ENCODE measurements at regions not wholly inside any gene's neighbourhood (a gene's known extent, or its start where the extent isn't known, plus 50 kb on each side); places are given as distances from the start of the nearest gene placed in this dataset.

DNA sequence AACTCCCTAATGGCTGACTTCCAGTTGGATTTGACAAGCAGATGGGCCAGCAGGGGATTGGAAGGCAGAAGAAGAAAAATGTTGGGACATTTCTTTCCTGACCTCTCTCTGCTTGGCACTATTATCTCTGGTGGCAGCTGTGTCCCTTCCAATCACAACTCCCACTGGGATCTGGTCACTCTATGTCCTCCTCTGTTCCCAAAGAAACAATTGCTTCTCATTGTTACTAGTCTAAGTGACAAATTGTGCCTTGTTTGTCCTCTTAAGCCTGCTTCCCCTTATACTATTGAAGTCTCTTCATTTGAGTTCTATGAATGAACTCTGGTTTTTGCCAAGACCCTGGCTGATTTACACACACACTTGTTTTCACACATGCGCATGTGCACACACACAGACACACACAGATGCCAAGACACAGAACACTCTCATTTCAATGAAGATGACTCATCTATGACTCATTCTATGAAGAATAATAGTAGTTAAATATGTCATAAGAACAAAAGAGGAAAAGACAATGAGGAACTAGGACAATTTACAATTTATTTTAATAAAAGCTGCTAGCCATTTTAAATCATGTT, 83.0 kb upstream of the FAR2 start:
- no peak for DNase-seq

DNA sequence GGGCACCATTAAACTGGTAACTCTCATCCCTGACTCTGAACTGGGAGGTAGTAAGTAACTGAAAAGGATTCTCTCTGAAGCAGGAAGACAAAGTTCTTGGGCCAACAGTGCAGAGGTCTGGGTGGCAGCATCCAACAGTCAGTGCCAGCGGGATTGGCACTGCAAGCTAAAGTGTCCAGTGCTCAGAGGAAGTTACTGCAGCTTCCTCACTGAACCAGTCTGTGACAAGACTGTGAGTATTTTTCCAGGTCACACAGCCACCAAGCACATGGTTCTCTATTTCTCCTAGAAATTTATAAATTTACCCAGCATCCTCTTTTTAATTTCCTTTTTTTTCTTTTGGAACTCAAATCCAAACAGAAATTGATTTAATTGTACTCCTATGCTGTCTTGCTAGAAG, 81.6 kb upstream of the FAR2 start:
- DNase-seq, result no peak

DNA sequence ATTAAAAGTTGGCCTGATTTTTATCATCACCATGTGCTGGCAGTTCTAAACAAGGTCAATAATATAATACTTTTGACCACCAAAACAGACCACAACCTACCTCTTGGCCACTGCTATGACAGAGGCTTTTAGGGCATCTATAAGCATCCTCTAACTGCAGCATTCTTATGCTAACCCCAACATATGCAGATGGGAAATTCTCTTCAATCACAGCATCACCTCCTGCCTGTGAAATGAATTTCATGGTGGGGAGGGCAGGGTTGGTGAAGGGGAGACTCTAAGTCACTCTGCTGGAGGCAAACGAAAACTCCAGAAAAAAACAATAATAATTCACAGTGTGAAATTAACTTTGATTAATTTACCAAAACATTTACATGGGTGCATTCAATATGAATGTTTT, 78.8 kb upstream of the FAR2 start:
- DNase-seq, result no peak

GRCh38 chr12:29071099-29071498, 78.0 kb upstream of the FAR2 start:
- no peak for DNase-seq

- DNase-seq, result no peak
Observed at GRCh38 chr12:29072631-29073030, 76.4 kb upstream of the FAR2 start.

DNA sequence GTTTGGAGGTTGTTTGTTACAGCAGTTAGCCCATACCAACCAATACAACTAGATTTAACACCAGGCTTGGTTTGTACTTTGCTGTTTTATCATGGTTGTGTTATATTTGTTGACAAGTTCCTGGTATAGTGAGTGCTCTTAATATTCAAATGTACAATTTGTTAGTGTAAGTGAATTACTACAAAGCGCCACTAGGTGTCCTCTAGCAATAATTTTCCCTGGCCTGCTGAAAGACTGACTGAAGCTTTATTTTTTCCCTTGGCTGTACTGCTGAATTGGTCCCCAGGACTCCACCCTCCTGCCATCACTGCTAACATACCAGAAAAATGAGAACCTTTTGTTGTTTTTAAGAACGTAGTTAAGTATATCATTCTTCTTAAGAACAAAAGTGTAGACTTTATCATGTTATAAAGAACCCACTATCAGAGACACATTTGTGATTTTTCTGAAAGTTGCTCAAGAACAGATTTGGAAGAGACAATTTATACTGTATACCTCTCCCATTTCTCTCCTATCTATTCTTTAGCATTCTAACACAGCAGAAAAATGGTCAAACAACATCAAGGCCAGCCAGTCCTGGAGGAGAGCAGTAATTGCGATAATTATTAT, 75.3 kb upstream of the FAR2 start:
- DNase-seq, result peak; percentile 48

GRCh38 chr12:29081101-29081500, 68.0 kb upstream of the FAR2 start:
- DNase-seq, result no peak

GRCh38 chr12:29082522-29082921, 66.6 kb upstream of the FAR2 start:
- DNase-seq, result no peak

- DNase-seq, result no peak
Observed at GRCh38 chr12:29086325-29087271, 62.5 kb upstream of the FAR2 start.

GRCh38 chr12:29088611-29089219, 60.4 kb upstream of the FAR2 start:
- DNase-seq, result no peak

Measured in RPMI8226 (cell line).